ENCODE measurements at regions not wholly inside any gene's neighbourhood (a gene's known extent, or its start where the extent isn't known, plus 50 kb on each side); places are given as distances from the start of the nearest gene placed in this dataset.

DNA sequence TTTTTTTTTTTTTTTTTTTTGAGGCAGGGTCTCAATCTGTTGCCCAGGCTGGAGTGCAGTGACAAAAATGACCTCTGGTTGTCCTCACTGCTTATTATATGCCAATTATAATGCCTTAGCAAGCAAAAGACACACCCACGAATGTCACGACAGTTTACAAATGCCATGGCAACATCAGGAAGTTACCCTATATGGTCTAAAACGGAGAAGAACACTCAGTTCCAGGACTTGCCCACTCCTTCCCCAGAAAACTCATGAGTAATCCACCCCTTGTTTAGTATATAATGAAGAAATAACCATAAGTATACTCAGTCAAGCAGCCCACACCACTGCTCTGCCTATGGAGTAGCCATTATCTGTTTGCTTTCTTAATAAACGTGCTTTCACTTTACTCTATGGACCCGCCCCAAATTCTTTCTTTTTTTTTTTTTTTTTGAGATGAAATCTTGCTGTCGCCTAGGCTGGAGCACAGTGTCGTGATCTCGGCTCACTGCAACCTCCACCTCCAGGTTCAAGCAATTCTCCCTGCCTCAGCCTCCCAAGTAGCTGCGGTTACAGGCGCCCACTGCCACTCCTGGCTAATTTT, 106.2 kb downstream of the SMIM20 start:
- peak in 1 of 58 donors; percentile 8 for DNase-seq

DNA sequence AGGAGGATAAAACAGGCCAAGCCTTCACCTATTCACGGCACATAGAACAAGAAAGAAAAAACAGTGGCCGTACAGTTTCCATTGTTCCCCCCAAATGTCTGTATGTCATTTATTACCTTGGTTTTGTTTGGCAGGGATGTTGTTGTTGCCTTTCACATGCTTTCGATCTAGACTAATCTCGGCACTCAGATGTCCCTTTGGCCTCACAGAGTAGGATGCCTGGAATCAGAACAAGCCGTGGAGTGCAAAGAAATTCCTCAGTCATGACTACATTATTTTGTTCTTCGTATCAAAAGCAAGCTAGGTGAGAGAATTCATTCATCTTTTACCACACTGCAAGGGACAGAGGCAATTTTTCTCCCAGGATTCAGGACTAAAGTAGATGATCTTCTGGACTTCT, 106.9 kb downstream of the SMIM20 start:
- no peak for DNase-seq

DNA sequence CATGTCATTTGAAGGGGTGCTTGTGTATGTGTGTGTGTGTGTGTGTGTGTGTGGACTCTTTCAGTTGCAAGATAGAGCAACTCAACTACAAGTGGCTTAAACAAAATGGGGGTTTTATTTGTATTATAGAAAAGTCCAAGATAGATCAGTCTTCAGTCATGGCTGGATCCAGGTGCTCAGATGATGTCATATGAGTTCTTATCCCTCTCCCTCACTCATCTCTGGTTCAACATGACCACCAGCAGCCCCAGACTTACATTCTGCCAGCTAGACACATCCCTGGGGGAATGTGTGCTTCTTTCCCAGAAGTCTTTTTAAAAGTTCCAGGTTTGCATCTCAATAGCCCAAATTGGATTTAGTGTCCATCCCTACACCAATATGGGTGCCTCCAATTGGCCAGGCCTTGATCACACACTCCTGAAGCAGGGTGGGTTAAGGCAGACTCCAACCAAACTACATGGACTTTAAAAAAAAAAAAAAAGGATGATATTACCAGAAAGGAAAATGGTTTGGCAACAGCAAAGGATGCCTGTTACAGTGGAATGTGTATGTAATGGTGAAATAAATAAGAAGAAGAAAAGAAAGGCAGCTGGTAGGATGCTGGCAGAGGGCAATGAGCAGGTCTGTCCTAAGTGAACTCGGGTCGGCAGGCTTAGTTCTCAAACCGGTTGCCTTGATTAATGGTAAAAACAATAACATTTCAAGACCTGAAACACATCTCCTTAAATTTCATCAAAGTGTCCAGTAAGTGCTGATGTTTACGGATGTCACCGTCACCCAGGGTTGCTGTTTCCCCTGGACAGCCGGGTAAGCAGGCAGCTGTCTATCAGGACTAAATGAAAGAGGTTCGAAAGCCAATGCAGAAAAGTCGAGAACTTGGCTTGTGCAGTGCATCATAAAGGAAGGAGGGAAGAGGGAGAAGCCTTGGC, 107.7 kb downstream of the SMIM20 start:
- no peak for DNase-seq

DNA sequence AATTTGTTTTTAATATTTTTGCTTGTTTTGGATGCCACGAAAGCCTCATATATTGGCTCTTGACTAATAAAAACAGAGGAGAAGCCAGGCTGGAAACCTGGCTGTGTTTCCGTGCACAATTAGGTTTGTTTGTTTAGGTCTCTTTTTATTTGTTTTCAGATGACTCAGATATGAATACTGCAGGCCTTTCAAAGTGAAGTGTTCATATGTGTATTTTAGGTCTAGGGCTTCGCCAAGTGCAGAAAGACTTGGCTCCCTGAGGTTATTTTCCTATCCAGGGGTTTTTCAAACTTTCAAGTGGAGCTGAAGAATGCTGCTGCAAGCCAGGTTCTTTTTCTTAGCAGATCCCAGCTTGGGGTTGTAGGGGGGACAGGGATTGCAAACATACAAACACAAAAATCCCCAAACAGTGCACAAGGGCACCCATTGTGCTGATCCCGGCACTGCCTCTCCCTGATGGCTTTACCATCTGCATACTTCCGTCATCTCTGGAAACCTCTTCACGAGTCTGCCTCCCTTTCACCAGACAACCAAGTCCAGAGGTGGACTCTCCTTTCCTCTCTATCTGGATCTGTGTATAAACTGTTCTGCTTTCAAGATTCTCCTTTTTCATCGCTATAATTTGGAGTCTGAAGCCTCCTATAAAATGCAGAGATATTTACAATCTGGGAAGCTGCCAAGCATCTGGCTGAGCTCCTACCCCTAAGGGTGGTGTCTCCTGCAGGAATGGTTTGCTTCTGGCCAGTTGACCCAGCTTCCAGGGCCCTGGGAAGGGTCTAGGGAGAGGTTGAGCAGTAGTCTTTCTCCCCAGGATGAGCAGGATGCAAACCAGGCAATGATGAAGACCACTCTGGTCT, 108.6 kb downstream of the SMIM20 start:
- DNase-seq: peak in 2 of 58 donors; percentile 16 to 31

DNA sequence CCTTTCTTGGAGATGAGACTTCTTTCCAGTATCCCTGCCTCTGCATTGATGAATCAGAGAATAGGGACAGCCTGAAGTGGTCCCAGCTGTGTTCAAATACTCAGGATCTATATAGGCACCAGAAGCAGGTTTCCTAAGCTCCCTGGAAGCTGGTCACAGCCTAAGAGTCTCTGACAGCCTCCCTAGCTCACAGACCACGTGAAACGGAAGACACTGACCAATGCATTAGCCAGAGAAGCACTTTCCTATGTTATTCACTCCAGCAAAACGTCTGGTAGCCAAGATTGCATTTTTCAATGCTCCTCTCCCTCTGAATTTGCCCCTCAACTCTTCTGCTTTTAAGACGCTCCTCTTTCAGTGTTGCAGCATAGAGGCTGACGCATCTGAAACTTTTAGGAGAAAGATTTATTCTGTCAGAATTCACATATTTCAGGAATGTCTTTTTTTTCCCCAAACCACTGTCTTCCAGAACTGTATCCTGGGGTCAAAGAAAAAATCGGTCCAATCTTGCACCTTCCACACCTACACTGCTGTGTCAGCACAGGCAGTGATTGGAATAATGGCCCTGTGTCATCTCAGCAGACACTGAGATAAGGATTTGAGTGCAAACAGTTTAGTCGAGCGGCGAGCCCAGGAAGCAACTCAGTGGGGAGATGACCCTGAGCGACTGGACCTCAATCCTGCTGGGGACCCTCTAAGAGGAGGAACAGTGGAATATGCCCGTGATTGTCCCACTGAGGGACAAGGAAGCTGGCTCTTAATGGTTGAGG, 109.4 kb downstream of the SMIM20 start:
- no peak for DNase-seq

DNA sequence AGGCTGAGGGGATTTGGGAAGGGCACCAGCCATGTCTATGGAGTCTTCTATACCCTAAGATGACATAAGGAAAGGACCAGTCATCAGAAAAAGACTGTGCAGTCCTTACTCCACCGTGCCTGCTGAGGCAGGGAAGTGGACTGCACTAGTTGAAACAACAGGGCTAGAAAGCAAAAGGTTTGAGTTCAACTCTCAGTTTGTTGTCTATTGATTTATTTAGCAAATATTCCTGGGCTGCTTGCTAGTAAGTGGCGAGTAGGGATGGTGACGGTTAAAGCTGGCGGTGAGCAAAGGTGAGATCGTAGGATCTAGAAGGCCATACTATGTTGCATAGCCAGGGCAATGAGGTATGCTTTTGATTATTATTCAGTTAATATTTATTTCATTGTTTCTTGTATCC, 110.1 kb downstream of the SMIM20 start:
- no peak for DNase-seq

DNA sequence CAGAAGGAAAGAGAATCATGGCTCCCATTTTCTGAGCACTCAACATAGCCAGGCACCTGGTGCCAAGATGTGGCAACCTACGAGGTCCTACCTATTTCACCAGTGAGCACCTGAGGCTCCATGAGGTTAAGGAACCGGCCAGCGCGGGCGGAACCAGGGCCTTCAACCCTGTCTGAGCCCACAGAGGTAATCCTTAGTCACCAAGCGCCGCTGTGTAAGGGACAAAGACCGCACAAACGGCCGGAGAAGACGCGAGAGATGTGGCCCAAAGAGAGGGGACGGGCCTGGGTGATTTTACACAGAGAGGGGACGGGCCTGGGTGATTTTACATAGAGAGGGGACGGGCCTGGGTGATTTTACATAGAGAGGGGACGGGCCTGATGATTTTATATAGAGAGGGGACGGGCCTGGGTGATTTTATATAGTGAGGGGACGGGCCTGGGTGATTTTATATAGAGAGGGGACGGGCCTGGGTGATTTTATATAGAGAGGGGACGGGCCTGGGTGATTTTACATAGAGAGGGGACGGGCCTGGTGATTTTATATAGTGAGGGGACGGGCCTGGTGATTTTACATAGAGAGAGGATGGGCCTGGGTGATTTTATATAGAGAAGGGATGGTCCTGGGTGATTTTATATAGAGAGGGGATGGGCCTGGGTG, 114.2 kb downstream of the SMIM20 start:
- DNase-seq: no peak

DNA sequence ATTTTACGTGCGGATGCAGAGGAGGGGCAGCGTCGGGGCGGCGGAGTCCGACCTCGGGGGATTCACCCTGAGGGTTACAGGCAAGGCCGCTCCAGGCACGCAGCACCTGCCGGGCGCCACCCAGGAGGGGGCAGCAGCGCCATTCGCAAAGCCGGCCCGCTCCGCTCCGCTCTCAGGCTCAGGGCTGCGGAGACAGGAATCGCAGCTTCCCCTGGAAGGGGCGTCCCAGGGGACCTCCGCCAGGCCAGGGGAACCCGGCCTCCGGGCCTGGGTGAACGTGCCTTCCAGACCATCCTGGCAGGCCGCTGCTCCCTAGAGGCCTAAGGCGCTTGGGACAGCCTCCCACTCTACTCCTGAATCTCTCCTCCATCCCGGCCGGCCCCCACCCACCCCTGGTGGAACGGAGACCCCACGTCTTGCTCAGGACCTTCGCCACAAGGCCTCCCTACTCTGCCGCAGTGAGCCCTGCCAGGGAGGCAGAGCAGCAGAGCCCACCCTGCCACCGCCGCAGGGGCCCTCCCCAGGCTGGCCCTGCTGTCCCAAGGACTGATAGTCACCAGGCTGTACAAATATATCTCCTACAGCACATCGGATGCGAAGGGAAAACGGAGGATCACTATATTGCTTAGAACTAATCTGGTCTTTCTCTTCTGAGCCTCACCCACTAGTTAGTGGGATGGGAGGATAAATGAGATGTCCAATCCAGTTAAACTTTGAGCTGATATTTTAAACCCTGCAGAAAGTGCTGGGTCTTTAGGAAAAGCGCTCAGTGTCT, 115.0 kb downstream of the SMIM20 start:
- DNase-seq: peak in 41 of 58 donors; percentile 6 to 41 (median 19)

DNA sequence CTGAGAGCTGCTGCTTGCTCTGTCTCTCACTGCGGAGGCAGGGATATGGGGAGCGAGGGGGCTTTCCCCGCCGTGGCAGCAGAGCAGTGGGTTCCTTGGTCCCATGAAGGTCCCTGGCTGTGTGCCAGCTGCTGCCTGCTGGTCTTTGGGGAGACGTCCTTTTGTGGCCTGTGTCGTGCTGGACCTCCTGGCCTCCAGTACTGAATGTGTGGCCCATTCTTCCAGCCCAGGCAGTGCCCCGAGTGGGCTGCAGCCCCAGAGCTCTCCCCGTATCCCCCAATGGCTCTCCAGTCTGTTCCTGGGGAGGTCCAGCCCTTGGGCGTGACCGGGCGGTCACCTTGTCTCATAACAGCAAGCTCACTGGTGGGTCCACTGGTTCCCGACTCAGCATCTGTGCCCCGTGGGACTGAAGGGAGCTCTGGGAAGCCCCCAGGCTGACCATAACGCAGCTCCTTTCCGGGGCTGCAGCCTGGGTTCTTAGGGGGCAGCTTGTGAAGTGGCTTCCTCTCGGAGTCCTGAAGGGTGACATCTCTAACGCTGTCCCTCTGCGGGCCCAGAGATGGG, 115.6 kb downstream of the SMIM20 start:
- DNase-seq: peak in 1 of 58 donors; percentile 1

DNA sequence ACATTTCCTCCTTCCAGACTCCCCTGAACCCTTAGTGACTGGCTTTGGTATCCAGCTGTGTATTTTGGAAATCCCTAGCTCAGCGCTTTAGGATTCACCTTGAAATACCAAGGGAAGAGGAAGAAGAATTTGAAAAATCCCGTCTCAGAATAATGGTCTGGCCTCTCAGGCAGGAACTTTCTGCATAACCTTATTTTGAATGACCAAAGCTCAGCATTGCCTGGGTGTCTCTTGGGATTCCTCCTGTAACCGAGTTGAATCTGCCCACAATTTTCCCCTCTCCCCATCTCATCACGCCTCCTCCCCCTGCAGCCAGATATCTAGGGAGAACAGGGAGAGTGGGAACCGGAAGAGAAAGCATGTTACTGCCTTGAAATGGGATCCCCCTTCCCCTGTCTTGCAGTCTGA, 116.2 kb downstream of the SMIM20 start:
- no peak for DNase-seq

DNA sequence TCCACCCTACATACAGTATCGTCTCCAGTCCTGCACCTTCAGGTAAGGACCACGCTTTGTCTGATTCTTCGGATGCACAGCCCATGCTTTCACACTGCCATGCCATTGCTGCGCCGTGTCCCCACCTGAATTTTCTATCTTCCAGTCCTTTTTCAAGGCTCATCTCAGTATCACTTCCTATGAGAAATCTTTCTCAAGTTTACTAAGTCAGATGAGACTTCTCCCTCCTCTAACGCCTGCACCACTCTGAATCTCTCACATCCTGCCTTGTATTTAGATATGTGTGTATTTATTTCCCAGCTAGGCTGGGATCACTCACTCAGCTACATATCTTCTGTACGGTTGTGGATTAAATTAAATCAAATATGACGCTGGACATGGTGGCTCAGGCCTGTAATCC, 116.8 kb downstream of the SMIM20 start:
- DNase-seq: no peak

DNA sequence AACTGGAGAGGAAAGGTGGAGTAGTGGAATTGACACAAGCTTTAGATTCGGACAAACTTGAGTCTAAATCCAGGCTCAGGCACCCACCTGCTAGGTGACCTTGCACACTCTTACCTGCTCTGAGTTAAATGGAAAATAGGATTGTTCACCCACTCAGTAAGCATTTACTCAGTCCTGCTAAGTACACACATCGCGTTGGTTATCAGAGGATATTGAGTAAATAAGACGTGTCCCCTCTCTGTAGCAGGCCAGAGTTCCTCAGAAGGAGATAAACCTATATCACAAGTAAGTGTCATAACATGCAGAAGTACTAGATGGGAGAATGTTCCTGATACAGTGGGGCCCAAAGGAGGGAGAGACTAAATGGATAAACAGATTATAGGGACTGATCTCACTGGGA, 117.7 kb downstream of the SMIM20 start:
- DNase-seq: no peak

DNA sequence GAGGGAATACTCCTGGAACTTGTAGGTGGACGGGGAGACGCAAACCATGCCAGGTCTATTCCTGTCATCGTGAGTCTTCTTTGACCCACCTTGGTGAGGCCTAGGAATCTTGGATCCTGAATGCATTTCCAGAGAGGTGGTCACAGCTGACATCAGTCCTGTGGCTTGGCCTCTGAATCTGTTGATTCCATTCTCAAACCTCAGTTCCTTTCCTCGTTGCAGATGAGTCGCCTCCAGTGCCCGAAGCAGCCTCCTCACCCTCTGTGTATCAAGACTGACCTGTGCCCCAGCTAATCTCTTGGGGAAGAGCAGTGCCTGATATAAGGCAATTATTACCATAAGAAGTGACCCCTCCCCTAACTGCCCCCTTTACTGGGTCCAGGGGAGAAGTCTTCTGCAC, 118.1 kb downstream of the SMIM20 start:
- no peak for DNase-seq

DNA sequence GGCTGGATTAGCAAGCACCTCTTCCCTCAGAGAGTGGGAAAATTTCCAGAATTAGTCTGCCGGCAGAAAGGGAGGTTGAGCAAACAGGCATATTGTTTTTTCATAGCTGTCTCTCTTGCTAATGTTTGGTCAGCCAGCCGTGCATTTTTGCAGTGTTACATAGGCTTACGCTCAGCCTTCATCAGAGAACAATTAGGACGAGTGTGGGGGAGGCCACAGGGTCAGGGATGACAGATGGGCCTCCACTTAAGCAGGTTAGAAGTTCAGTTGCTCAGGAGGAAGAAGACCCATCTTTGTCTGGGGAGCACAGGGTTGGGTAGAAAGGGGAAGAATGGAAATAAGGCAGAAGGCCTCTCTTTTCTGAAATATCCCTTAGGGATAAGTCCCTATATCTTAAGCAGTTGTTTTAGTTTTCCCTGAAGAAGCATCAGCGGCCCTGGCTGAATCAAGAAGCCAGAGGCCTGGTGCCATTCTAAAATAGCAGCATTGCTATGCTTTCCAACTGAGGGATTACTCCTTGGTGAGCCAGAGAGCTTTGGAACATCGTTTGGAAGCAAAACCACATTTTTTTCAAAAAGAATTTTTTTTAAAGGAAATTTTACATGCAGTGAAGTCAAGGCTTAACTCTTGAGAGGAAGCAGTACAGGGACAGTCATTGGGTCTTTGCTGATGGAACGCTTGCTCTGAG, 118.8 kb downstream of the SMIM20 start:
- no peak for DNase-seq

DNA sequence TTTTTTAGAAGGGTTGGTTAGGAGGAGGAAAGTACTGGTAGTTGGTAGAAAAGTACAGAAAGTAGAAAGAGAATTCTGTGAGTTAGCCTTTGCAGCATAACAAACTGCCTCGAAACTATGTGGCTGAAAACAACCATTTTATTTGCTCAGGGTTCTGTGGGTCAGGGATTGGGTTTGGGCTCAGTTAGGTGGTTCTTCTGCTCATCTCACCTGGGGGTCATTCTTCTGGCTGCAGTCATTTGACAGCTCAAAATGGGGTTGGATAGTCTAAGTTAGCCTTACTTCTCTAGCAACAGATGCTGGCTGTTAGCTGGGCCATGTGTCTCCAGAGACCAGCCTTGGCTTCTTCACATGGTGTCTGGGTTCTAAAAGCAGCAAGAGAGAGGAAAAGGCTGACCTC, 119.4 kb downstream of the SMIM20 start:
- DNase-seq: no peak

DNA sequence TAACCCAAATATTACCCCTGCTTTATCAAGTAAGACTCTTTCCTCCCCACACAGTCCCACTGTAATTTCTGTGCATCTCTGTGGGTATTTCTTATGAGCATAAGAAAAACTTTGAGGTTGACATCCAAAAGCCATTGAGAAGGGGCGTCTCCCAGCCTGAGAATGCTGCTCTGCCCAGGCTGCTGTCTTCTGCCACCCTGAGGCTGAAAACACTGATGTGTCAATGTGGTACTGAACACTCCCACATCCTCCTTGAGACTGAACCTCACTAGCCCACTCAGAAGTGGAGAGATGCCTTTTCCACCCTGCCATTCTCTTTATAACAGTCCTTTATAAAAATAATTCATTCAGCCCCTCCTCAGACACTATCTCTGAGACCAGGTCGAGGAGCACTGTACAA, 120.8 kb downstream of the SMIM20 start:
- DNase-seq: no peak

DNA sequence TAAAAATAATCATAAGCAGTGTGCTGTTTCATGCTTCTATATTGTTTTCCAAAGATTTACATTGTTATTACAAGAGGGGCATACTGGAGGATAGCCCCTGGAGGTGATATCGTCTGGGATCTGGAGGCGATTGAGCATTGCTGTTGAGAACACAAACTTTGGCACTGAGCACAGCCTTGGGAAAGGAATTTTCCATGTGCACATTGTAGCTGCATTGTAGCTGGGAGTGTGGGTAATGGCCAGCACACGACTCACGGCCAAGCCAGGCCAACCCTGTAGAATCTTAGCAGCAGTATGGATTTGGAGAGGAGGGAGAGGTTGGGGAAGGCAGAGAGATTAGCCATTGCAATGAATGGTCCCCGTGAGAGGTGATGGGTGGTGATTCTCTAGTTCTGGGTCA, 121.9 kb downstream of the SMIM20 start:
- DNase-seq: no peak

DNA sequence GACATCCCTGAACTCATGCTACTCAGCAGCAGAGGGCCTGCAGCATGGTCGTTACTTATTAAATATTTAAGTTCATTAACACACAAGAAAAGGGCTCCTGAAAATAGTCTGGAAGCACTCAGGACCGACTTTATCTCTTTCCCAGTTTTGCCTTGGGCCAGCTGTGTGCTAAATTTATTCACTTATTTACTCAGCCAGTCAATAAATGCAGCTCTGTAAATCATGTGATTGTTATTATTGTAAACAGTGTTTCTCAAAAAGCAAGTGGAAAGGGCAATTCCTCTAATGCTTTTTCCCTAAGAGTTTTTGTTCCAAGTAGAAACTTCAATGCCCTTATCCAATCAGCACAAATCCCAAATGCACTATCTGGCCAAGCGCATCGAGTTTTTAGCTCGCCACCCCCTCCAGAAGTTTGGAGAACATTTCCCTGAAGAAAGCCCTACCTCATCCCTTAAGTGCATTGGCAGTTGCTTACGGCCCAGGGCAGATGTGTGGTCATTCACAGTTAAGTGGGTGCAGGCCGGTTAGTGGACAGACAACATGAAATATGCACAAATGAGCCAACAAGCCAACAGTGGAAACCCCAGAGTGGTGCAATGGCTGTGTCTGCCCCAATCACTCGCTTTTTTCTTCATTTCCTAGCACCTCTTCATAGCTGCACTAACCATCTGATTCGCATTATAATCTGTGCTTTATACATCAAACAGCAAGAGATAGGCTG, 125.8 kb downstream of the SMIM20 start:
- no peak for DNase-seq
